HS-5 (cell line): ENCODE measurements at regions not wholly inside any gene's neighbourhood (a gene's known extent, or its start where the extent isn't known, plus 50 kb on each side); places are given as distances from the start of the nearest gene placed in this dataset.

Experiments used
- DNase-seq: peaks from one replicate; pipeline ENCODE4 v3.0.0-alpha.2; 2012; ENCODE audit warnings: low read depth

GRCh38 chrX:68927178-68927577, 98.4 kb downstream of the EFNB1 start:
- no peak for DNase-seq

- no peak for DNase-seq
These were observed 94.3 kb downstream of the EFNB1 start for GRCh38 chrX:68923147-68923546.

- DNase-seq = no peak
These were observed 93.2 kb downstream of the EFNB1 start for GRCh38 chrX:68922013-68922412.

GRCh38 chrX:68920561-68920960, 91.7 kb downstream of the EFNB1 start:
- DNase-seq = no peak

GRCh38 chrX:68919707-68920106, 90.9 kb downstream of the EFNB1 start:
- DNase-seq = no peak

- no peak for DNase-seq
These were observed 89.4 kb downstream of the EFNB1 start for GRCh38 chrX:68918202-68918601.

- DNase-seq = no peak
These were observed 89.0 kb downstream of the EFNB1 start for GRCh38 chrX:68917799-68918198.

GRCh38 chrX:68916891-68917290, 88.1 kb downstream of the EFNB1 start:
- DNase-seq = no peak

- no peak for DNase-seq
These were observed 87.0 kb downstream of the EFNB1 start for GRCh38 chrX:68915778-68916177.

GRCh38 chrX:68914479-68914946, 85.7 kb downstream of the EFNB1 start:
- no peak for DNase-seq

- no peak for DNase-seq
These were observed 84.4 kb downstream of the EFNB1 start for GRCh38 chrX:68913249-68913547.

- no peak for DNase-seq
These were observed 83.3 kb downstream of the EFNB1 start for GRCh38 chrX:68912113-68912512.

- no peak for DNase-seq
These were observed 82.1 kb downstream of the EFNB1 start for GRCh38 chrX:68910731-68911428.

- no peak for DNase-seq
These were observed 81.1 kb downstream of the EFNB1 start for GRCh38 chrX:68909945-68910344.

GRCh38 chrX:68908071-68908470, 79.2 kb downstream of the EFNB1 start:
- DNase-seq = no peak

GRCh38 chrX:68902706-68903504, 74.1 kb downstream of the EFNB1 start:
- no peak for DNase-seq

- no peak for DNase-seq
These were observed 72.7 kb downstream of the EFNB1 start for GRCh38 chrX:68901519-68901918.

GRCh38 chrX:68898598-68898997, 69.8 kb downstream of the EFNB1 start:
- DNase-seq = no peak

GRCh38 chrX:68897118-68897945, 68.5 kb downstream of the EFNB1 start:
- no peak for DNase-seq

- no peak for DNase-seq
These were observed 67.8 kb downstream of the EFNB1 start for GRCh38 chrX:68896581-68896980.

- no peak for DNase-seq
These were observed 67.0 kb downstream of the EFNB1 start for GRCh38 chrX:68895778-68896177.

GRCh38 chrX:68895341-68895755, 66.5 kb downstream of the EFNB1 start:
- DNase-seq = no peak
